Panc1 (cell line): ENCODE measurements at regions not wholly inside any gene's neighbourhood (a gene's known extent, or its start where the extent isn't known, plus 50 kb on each side); places are given as distances from the start of the nearest gene placed in this dataset.

Source experiments
- POLR2AphosphoS5 ChIP-seq: IDR thresholded peaks from 2 replicates; pipeline ENCODE4 v1.6.1; 2012; ENCODE audit warnings: mild to moderate bottlenecking, low read depth, low read length, moderate library complexity
- SIN3A ChIP-seq: IDR thresholded peaks from 2 replicates; pipeline ENCODE4 v1.6.1; 2012; ENCODE audit warnings: low read depth, mild to moderate bottlenecking, low read length, moderate library complexity, borderline replicate concordance; ENCODE audit not compliant: insufficient read depth
- TF ChIP-seq, protein P1 (sequence below): fragments of 450-650 bp; IDR thresholded peaks from 2 replicates; pipeline ENCODE4 v1.5.1; 2017; ENCODE audit warnings: mild to moderate bottlenecking
- TF ChIP-seq, protein P2 (sequence below), 2 experiments: IDR thresholded peaks; 2 replicates each; pipeline ENCODE4 v1.6.1; 2011 to 2012; ENCODE audit warnings: low read depth in 2 of 2, control low read depth in 1 of 2, low read length in 1 of 2, mild to moderate bottlenecking in 1 of 2, moderate library complexity in 1 of 2; ENCODE audit not compliant: insufficient read depth in 1 of 2

DNA sequence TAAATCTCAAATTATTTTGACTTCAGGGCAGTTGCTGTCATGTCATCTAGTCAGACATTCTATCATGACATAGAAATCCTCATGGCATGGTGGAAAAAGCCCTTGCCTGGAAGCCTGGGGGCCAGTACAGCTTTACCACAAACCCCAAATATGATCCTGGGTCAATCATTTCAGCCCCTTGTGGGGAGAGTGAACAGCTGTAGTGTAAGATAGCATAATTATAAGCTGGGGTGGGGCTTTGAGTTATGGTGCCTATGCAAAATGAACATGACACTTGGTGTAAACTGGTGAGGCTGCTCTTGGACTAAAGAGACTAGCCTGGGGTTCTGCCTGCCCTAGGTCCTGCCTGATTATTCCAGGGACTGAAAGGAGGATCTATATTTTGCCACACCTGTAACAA lies 207.7 kb upstream of the DDHD1 start:
- TF ChIP-seq, protein P1, sequence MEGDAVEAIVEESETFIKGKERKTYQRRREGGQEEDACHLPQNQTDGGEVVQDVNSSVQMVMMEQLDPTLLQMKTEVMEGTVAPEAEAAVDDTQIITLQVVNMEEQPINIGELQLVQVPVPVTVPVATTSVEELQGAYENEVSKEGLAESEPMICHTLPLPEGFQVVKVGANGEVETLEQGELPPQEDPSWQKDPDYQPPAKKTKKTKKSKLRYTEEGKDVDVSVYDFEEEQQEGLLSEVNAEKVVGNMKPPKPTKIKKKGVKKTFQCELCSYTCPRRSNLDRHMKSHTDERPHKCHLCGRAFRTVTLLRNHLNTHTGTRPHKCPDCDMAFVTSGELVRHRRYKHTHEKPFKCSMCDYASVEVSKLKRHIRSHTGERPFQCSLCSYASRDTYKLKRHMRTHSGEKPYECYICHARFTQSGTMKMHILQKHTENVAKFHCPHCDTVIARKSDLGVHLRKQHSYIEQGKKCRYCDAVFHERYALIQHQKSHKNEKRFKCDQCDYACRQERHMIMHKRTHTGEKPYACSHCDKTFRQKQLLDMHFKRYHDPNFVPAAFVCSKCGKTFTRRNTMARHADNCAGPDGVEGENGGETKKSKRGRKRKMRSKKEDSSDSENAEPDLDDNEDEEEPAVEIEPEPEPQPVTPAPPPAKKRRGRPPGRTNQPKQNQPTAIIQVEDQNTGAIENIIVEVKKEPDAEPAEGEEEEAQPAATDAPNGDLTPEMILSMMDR: no peak
- TF ChIP-seq SIN3A (no peak), POLR2AphosphoS5 (no peak)
- TF ChIP-seq, protein P2, sequence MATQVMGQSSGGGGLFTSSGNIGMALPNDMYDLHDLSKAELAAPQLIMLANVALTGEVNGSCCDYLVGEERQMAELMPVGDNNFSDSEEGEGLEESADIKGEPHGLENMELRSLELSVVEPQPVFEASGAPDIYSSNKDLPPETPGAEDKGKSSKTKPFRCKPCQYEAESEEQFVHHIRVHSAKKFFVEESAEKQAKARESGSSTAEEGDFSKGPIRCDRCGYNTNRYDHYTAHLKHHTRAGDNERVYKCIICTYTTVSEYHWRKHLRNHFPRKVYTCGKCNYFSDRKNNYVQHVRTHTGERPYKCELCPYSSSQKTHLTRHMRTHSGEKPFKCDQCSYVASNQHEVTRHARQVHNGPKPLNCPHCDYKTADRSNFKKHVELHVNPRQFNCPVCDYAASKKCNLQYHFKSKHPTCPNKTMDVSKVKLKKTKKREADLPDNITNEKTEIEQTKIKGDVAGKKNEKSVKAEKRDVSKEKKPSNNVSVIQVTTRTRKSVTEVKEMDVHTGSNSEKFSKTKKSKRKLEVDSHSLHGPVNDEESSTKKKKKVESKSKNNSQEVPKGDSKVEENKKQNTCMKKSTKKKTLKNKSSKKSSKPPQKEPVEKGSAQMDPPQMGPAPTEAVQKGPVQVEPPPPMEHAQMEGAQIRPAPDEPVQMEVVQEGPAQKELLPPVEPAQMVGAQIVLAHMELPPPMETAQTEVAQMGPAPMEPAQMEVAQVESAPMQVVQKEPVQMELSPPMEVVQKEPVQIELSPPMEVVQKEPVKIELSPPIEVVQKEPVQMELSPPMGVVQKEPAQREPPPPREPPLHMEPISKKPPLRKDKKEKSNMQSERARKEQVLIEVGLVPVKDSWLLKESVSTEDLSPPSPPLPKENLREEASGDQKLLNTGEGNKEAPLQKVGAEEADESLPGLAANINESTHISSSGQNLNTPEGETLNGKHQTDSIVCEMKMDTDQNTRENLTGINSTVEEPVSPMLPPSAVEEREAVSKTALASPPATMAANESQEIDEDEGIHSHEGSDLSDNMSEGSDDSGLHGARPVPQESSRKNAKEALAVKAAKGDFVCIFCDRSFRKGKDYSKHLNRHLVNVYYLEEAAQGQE (IDR thresholded peaks at IDR 0.05; ENCODE audit: insufficient read depth in 1 of 2, low read depth in 2 of 2, low read length in 1 of 2): no peak
